Caco-2 (cell line): ENCODE measurements at regions not wholly inside any gene's neighbourhood (a gene's known extent, or its start where the extent isn't known, plus 50 kb on each side); places are given as distances from the start of the nearest gene placed in this dataset.

ENCODE experiments used
- BruUV-seq: library from RNA; stranded (reverse); fragments of 400-500 nt; replicated peaks from 2 replicates; lab custom pipeline; 2021; lab: Mats Ljungman, UMichigan
- CTCF ChIA-PET: fragments of 300-600 bp; sonication (Branson Sonifier 250); formaldehyde crosslinking; loops from one replicate; lab custom pipeline; 2022; ENCODE audit warnings: antibody characterized with exemption; lab: Charles Lee
- POLR2A ChIA-PET: fragments of 300-600 bp; sonication (Branson Sonifier 250); formaldehyde crosslinking; loops from one replicate; lab custom pipeline; 2022; ENCODE audit warnings: antibody characterized with exemption; lab: Charles Lee
- DNase-seq, 2 experiments: peaks; one replicate each; pipeline versions ENCODE4 v3.0.0 to v3.0.0-alpha.2; 2020 to 2022
- H3K27me3 ChIP-seq: replicated peaks from 2 replicates; pipeline ENCODE4 v1.6.0; 2011; ENCODE audit warnings: low read length; ENCODE audit not compliant: control insufficient read depth, insufficient read depth
- H3K36me3 ChIP-seq: 2 replicates; pipeline ENCODE4 v1.5.1; 2011; ENCODE audit warnings: low read length; ENCODE audit not compliant: control insufficient read depth, insufficient read depth
- H3K4me1 ChIP-seq: fragments of 250-450 bp; sonication (Bioruptor Pico); 2 replicates; pipeline ENCODE4 v1.5.1; 2020; ENCODE audit warnings: mild to moderate bottlenecking
- H3K4me3 ChIP-seq: 2 replicates; pipeline ENCODE4 v1.5.1; 2011; ENCODE audit warnings: low read depth, mild to moderate bottlenecking, control low read depth, low read length
- H3K9me3 ChIP-seq: fragments of 250-450 bp; sonication (Bioruptor Pico); 2 replicates; pipeline ENCODE4 v1.5.1; 2020; ENCODE audit warnings: mild to moderate bottlenecking, moderate library complexity
- H3K27ac Mint-ChIP-seq: one replicate; pipeline ENCODE4 v1.8.0; 2022; ENCODE audit warnings: mixed read lengths; ENCODE audit not compliant: unreplicated experiment
- H3K27me3 Mint-ChIP-seq: one replicate; pipeline ENCODE4 v1.8.0; 2022; ENCODE audit warnings: mixed read lengths; ENCODE audit not compliant: insufficient read depth, unreplicated experiment
- H3K36me3 Mint-ChIP-seq: one replicate; pipeline ENCODE4 v1.8.0; 2022; ENCODE audit warnings: mild to moderate bottlenecking, mixed read lengths; ENCODE audit not compliant: insufficient read depth, unreplicated experiment
- H3K4me1 Mint-ChIP-seq: one replicate; pipeline ENCODE4 v1.8.0; 2022; ENCODE audit warnings: low read depth, mixed read lengths; ENCODE audit not compliant: unreplicated experiment
- H3K4me3 Mint-ChIP-seq: one replicate; pipeline ENCODE4 v1.8.0; 2022; ENCODE audit warnings: mild to moderate bottlenecking, moderate library complexity, mixed read lengths; ENCODE audit not compliant: unreplicated experiment
- H3K9me3 Mint-ChIP-seq: one replicate; pipeline ENCODE4 v1.8.0; 2022; ENCODE audit warnings: mixed read lengths; ENCODE audit not compliant: unreplicated experiment
- intact Hi-C: fragments of 100-400 bp; cut with micrococcal nuclease; formaldehyde crosslinking; loops from one replicate; pipeline ENCODE4 v1.10.0; 2022; ENCODE audit not compliant: unreplicated experiment
- TF ChIP-seq, protein P1 (sequence below), 2 experiments: fragments of 200-600 bp in 1 of 2; IDR thresholded peaks; 1 replicate in 1 of 2; 2 replicates in 1 of 2; pipeline versions ENCODE4 v1.5.1 to v1.8.0; 2011 to 2022; ENCODE audit warnings: antibody characterized with exemption in 1 of 2, control low read depth in 1 of 2, inconsistent platforms in 1 of 2, low read depth in 1 of 2, low read length in 1 of 2, mild to moderate bottlenecking in 1 of 2, moderate library complexity in 1 of 2; ENCODE audit not compliant: insufficient read depth in 1 of 2, severe bottlenecking in 1 of 2, unreplicated experiment in 1 of 2

DNA sequence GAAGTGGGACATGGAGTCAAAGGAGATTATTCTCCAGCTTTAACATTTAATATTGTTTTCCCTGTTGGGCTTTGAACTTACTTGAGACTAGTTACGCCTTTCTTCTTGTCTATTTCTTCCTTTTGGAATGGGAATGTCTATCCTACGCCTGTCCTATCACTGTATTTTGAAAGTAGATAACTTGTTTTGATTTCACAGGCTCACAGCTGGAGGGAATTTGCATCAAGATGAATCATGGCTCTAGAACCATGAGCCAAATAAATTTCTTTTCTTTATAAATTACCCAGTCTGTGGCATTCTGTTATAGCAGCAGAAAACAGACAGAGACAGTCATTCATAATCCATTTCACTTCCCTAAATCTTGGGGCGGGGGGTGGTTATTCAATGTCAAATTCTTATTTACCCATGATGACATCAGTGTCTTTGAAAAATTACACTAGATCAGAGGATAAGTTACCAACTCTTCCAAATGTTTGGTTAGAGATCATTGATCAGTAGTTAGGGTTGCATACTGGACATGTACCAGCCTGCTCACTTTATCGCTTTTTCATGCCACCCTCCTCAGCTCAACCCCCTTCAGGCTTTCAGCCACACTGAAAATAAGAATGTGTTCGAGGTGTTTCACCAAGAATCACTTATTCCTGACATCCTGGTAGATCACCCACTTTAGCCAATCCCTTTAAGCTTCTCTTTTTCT, 419.6 kb upstream of the PIK3R1 start:
- H3K36me3 Mint-ChIP-seq, result no peaks in the 10 kb centered on the region
- H3K9me3 Mint-ChIP-seq, result peaks cover 10% of the 10 kb centered on the region
- H3K27ac Mint-ChIP-seq, result no peak overlapping the region
- H3K4me3 ChIP-seq, result no peak overlapping the region
- no peaks in the 10 kb centered on the region for H3K4me1 ChIP-seq
- CTCF ChIA-PET, result interaction anchor here (0.6 kb wide), 1 partner anchor 102 kb away, joined by 4 read pairs; no protein-coding TSS in a partner anchor
- no peaks in the 10 kb centered on the region for H3K27me3 Mint-ChIP-seq
- peaks cover 6% of the 10 kb centered on the region for H3K4me1 Mint-ChIP-seq
- TF ChIP-seq, protein P1, sequence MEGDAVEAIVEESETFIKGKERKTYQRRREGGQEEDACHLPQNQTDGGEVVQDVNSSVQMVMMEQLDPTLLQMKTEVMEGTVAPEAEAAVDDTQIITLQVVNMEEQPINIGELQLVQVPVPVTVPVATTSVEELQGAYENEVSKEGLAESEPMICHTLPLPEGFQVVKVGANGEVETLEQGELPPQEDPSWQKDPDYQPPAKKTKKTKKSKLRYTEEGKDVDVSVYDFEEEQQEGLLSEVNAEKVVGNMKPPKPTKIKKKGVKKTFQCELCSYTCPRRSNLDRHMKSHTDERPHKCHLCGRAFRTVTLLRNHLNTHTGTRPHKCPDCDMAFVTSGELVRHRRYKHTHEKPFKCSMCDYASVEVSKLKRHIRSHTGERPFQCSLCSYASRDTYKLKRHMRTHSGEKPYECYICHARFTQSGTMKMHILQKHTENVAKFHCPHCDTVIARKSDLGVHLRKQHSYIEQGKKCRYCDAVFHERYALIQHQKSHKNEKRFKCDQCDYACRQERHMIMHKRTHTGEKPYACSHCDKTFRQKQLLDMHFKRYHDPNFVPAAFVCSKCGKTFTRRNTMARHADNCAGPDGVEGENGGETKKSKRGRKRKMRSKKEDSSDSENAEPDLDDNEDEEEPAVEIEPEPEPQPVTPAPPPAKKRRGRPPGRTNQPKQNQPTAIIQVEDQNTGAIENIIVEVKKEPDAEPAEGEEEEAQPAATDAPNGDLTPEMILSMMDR (IDR thresholded peaks at IDR 0.05; ENCODE audit: insufficient read depth in 1 of 2, low read depth in 1 of 2, low read length in 1 of 2, severe bottlenecking in 1 of 2, unreplicated experiment in 1 of 2), result no peak
- no peaks in the 10 kb centered on the region for H3K36me3 ChIP-seq
- POLR2A ChIA-PET, result no interaction called here
- peaks cover 7% of the 10 kb centered on the region for H3K9me3 ChIP-seq
- no TSS peak for BruUV-seq
- intact Hi-C loops, result no loop called here
- no peaks in the 10 kb centered on the region for H3K27me3 ChIP-seq
- DNase-seq, result no peak
- no peak overlapping the region for H3K4me3 Mint-ChIP-seq

DNA sequence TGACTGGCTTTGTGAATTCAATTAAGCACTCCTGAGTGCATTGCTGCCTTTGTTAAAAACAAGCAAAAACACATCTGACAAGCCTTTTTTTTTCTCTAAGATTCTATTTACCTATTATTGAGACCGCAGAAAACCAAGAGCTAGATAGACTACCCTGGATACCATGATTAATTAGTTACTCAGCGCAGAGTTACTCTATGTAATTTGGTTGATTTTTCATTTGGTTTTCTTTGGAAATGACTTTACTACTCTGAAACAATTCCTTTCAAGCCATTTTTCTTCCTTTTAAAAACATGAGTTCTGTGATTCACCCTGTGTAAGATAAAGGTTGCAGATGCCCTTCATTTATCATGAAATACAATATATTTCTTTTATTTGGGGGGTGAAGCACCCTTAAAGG, 421.6 kb upstream of the PIK3R1 start:
- Mint-ChIP-seq H3K4me1 (no peaks in the 10 kb centered on the region), H3K4me3 (no peak overlapping the region), H3K27me3 (no peaks in the 10 kb centered on the region), H3K9me3 (peaks cover 16% of the 10 kb centered on the region), H3K36me3 (no peaks in the 10 kb centered on the region), H3K27ac (no peak overlapping the region)
- TF ChIP-seq, protein P1 (IDR thresholded peaks at IDR 0.05; ENCODE audit: insufficient read depth in 1 of 2, low read depth in 1 of 2, low read length in 1 of 2, severe bottlenecking in 1 of 2, unreplicated experiment in 1 of 2), result no peak
- Histone ChIP-seq H3K4me3 (no peak overlapping the region), H3K27me3 (no peaks in the 10 kb centered on the region), H3K4me1 (no peaks in the 10 kb centered on the region), H3K9me3 (peaks cover 7% of the 10 kb centered on the region), H3K36me3 (no peaks in the 10 kb centered on the region)
- no TSS peak for BruUV-seq
- ChIA-PET POLR2A (no interaction called here), CTCF (no interaction called here)
- intact Hi-C loops, result no loop called here
- no peak for DNase-seq

DNA sequence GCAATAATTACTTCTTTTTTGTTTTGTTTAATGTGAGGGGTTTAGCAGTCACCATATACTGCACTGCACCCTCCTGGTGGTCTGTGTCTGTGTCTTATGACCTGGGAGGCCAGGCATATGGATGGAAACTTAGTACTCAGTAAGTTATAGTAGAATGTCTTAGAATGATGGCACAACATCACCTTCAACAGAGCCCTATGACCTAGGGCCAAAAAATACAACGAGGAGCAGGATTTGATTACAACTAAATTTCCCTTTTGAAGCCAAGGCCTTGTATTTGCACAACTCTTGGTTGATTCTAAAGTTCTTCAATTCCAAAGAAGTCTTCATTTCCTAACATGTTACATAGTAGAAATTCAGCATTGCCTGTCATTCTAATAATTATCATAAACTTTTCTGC, 422.1 kb upstream of the PIK3R1 start:
- H3K36me3 Mint-ChIP-seq, result no peaks in the 10 kb centered on the region
- H3K36me3 ChIP-seq, result no peaks in the 10 kb centered on the region
- no peaks in the 10 kb centered on the region for H3K27me3 Mint-ChIP-seq
- POLR2A ChIA-PET, result no interaction called here
- 0 out of 2 replicates have a peak, but pooled peaks cover 4% of the 10 kb centered on the region for H3K4me1 ChIP-seq
- no peaks in the 10 kb centered on the region for H3K4me1 Mint-ChIP-seq
- TF ChIP-seq, protein P1 (IDR thresholded peaks at IDR 0.05; ENCODE audit: insufficient read depth in 1 of 2, low read depth in 1 of 2, low read length in 1 of 2, severe bottlenecking in 1 of 2, unreplicated experiment in 1 of 2), result no peak
- no peak overlapping the region for H3K4me3 Mint-ChIP-seq
- peaks cover 15% of the 10 kb centered on the region for H3K9me3 Mint-ChIP-seq
- H3K4me3 ChIP-seq, result no peak overlapping the region
- intact Hi-C loops, result no loop called here
- BruUV-seq, result no TSS peak
- no peaks in the 10 kb centered on the region for H3K27me3 ChIP-seq
- no peak for DNase-seq
- no peak overlapping the region for H3K27ac Mint-ChIP-seq
- peaks cover 7% of the 10 kb centered on the region for H3K9me3 ChIP-seq
- CTCF ChIA-PET, result no interaction called here
